ENCODE measurements at regions not wholly inside any gene's neighbourhood (a gene's known extent, or its start where the extent isn't known, plus 50 kb on each side); places are given as distances from the start of the nearest gene placed in this dataset.

GRCh38 chr4:53734182-53734581 lies 142.9 kb upstream of the LNX1 start:
- no peak for FAIRE-seq
- DNase-seq (ENCODE audit: insufficient read length, low spot score) = no peak
- TF ChIP-seq POLR2A (IDR thresholded peaks at IDR 0.05; ENCODE audit: low read depth, low read length) = no peak

GRCh38 chr4:53732661-53733060 lies 141.4 kb upstream of the LNX1 start:
- DNase-seq (ENCODE audit: insufficient read length, low spot score) = no peak
- no peak for TF ChIP-seq POLR2A (IDR thresholded peaks at IDR 0.05; ENCODE audit: low read depth, low read length)
- FAIRE-seq = no peak

DNA sequence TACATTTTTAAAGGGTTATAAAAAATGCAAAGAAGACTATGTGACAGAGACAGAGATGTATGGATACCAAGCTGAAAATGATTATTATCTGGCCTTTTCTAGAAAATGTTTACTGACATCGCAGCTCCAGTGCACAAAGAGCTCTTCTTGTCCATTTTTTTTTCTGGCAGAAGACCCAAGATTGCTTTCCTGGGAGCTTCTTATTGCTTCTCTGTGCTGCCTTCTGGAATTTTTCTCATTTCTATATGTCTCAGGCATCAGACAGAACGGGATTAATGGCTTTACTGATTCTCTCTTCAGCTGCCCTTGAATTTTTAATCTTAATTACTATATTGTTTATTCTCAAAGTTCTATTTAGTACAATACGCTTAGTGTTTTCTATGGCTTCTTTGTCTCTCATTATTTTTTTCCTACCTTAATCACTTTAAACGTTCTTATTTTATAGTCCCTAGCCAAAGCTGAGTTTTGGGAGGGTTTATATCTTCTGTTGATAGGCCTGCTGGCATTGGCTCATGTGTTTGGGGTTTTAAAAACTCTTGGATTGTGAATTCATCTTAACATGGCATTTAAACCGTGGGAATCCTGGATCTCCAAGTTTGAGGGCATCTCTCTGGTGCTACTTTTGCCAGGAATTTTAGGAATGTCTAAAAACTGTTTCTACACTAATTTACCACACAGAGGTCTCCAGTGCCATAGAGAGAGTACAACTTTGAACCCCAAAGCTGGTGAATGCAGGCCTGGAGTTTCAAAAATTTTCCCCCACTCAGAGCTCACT lies 138.9 kb upstream of the LNX1 start:
- DNase-seq (ENCODE audit: insufficient read length, low spot score) = no peak
- TF ChIP-seq POLR2A (IDR thresholded peaks at IDR 0.05; ENCODE audit: low read depth, low read length) = no peak
- FAIRE-seq = no peak

DNA sequence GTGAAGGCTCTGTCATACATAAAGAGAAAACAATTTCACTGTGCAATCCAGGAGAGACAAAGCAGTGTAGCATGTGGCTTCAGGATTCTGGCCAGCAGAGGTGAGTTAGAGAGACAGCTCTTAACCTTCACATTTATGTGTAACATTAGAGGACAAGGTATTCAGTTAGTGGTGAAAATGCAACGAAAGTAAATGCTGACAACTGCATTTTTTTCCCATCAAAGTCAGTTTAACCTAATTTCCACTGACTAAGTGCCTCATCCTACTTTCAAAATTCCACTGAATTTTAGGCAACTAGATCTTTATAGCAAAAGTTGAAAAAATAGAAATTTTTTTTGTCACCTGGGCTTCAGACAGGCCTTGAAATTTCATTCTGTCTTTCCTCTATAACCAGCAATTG lies 130.8 kb upstream of the LNX1 start:
- DNase-seq (ENCODE audit: insufficient read length, low spot score) (no peak), FAIRE-seq (no peak)
- TF ChIP-seq POLR2A (IDR thresholded peaks at IDR 0.05; ENCODE audit: low read depth, low read length) = no peak

DNA sequence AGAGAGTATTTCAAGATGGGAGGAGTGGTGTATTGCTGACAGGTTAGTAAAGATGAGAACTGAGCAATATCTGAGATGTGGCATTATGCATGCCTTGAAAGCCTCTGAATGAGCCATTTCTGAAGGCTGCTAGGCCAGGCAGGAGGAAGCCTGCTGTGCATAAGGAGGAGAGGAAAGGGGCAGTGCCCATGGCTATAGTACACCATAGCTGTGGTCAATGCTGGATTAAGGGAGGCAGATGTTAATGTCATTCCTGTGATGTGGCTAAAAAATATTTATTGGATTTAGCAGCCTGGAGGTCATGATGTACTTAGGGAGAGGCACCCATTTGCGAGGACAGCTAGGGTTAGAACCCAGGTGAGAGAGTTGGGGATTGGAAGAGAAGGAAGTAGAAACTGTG lies 130.0 kb upstream of the LNX1 start:
- no peak for TF ChIP-seq POLR2A (IDR thresholded peaks at IDR 0.05; ENCODE audit: low read depth, low read length)
- DNase-seq (ENCODE audit: insufficient read length, low spot score) (no peak), FAIRE-seq (no peak)

- no peak for TF ChIP-seq POLR2A (IDR thresholded peaks at IDR 0.05; ENCODE audit: low read depth, low read length)
- no peak for DNase-seq (ENCODE audit: insufficient read length, low spot score)
- FAIRE-seq = no peak
These were observed 129.5 kb upstream of the LNX1 start for GRCh38 chr4:53720776-53721175.

GRCh38 chr4:53717064-53717549 lies 125.8 kb upstream of the LNX1 start:
- DNase-seq (ENCODE audit: insufficient read length, low spot score) (no peak), FAIRE-seq (no peak)
- no peak for TF ChIP-seq POLR2A (IDR thresholded peaks at IDR 0.05; ENCODE audit: low read depth, low read length)

DNA sequence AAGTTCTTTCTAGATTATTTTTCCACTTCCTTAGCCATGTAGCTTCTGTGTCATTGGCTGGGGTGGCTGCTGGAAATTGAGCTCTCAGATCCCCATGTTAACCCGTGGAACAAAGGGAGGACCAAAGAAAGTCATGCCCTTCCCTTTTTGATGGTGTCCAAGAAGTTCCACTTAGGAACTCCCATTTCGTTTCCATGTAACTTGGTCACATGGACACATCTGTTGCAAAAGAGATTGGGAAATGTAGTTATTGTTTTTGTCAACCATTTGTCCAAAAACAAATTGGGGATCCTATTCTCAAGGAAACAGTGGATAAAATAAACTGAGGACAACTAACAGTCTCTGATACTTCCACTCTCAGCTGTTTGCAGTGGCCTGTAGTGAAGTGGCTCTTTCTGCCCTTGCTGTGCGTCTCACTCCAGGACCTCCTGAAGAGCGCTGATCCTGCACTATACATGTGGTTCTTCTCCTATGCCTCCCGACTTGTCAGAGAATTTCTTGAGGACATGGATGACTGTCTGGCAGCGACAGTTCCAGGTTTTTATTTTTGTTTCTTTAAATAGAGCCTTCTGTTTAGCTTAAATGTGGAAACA lies 125.3 kb upstream of the LNX1 start:
- FAIRE-seq (no peak), DNase-seq (ENCODE audit: insufficient read length, low spot score) (no peak)
- no peak for TF ChIP-seq POLR2A (IDR thresholded peaks at IDR 0.05; ENCODE audit: low read depth, low read length)

DNA sequence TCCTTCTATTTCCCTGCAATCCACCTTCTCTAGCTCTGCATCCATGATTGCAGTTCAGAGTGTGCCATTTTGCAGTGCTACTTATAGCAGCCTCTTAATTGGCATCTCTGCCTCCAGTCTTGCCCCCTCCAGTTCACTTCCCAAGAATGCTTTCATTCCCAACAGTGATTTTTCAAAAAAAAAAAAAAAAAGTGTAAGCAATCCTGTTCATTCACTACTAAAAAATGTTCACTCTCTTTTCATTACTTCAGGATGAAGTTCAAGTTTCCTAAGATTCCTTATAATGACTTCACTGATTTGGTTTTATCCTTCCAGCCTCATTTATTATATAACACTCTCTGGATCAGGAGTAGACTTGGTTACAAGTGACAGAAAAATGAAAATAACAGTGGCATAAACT lies 124.7 kb upstream of the LNX1 start:
- no peak for FAIRE-seq
- TF ChIP-seq POLR2A (IDR thresholded peaks at IDR 0.05; ENCODE audit: low read depth, low read length) = no peak
- no peak for DNase-seq (ENCODE audit: insufficient read length, low spot score)

DNA sequence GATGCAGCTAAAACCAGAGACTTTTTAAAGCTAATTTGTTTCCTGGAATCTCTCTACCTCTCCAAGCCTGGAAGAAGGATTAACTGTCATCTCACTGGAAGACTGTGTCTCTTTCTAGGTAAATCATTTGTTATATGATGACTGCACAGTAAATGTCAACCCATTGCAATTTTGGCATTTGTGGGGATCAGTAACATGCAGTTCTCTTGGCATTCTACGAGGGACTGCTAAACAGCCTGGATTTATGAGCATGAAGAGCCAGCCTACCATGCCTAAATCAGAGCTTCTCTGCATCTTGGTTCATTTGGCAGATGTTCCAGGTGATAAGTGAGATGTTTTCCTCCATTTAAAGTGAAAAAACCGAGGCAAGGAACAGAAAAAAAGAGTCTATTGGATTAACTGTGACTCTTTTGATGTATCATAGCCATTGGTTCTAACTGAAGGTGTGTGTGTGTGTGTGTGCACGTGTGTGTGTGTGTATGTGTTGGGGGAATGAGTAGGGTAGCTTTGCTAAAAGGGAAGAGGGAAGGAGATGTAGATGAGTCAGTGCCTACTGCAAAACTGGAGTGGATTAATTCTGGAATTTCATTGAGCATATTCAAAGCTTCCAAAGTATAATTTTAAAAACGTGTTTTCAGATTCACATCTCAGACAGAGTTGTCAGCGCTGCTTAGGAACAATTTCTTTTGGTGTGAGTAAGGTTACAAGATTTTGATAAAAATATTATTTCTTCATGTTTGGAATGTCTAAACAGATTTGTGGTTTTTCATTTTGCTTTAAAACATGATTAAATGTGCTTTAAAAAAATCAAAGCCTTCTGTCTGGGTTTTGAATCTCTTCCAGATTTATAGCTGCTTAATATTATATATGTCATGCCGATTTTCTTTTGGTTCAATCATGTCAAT lies 123.2 kb upstream of the LNX1 start:
- TF ChIP-seq POLR2A (IDR thresholded peaks at IDR 0.05; ENCODE audit: low read depth, low read length) = no peak
- DNase-seq (ENCODE audit: insufficient read length, low spot score) (no peak), FAIRE-seq (no peak)

DNA sequence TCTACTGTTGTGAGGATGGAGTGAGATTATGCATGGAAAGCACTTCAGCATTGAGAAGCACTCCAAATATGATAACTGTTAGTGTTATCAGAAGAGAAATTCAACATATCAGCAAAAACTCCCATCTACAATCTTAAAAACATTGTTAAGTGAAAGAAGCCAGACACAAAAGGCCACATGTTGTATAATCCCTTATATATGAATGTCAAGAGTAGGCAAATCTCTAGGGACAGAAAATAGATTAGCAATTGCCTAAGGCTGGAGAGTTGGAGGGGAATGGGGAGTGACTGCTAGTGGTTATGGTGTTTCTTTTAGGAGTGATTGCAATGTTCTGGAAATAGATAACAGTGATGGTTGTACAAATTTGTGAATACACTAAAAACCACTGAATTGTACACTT lies 122.5 kb upstream of the LNX1 start:
- no peak for TF ChIP-seq POLR2A (IDR thresholded peaks at IDR 0.05; ENCODE audit: low read depth, low read length)
- no peak for FAIRE-seq

GRCh38 chr4:53713296-53713695 lies 122.0 kb upstream of the LNX1 start:
- TF ChIP-seq POLR2A (IDR thresholded peaks at IDR 0.05; ENCODE audit: low read depth, low read length) = no peak
- DNase-seq (ENCODE audit: insufficient read length, low spot score) (no peak), FAIRE-seq (no peak)

More for the DNA sequence above, 122.5 kb upstream of the LNX1 start:
- no peak for DNase-seq (ENCODE audit: insufficient read length, low spot score)

DNA sequence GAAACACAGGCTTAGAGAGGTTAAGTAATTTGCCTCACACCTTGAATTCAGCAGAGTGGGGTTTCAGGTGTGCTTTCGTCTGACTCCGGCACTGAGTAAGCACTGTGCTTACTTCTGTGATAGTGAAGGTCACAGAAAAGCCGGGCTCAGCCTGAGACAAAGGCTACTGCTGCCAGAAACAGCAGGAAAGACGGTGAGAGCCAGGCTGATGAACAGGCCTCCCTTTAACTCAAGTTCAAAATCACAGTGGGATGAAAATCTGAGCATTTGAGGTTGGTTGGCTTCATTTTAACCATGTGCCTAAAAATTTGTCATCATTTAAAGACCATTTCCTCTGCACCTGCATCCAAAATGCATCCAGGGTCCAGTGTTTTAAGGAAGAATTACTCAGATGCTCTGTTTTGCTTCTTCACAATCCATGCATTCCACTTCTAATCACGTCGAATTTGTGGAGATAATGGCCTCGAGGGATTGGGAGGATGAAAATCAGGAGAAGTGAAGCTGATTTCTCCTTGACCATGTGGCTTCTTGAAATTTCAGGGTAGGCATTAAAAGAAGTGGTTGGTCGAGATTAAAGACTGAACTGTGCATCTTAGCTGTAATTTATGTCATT lies 121.2 kb upstream of the LNX1 start:
- FAIRE-seq (no peak), DNase-seq (ENCODE audit: insufficient read length, low spot score) (no peak)
- TF ChIP-seq POLR2A (IDR thresholded peaks at IDR 0.05; ENCODE audit: low read depth, low read length) = no peak

DNA sequence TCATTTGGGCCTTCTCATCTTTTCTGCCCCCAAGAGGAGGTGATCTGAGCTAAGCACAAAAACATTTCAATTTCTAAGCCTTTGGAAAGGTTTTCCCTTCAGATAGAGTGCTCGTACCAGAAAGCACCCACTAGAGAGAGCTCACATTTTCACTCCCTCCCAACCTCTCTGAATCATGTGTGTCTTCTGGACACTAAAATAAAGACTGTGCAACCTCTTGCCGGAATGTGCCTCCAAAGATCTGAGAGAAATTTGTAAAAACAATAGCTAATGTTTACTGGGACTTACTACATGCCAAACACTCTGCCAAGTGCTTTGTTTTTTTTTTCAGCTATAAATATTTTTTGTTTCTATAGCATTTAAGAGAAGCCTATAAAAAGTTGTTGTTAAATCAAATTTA lies 120.6 kb upstream of the LNX1 start:
- no peak for FAIRE-seq
- DNase-seq (ENCODE audit: insufficient read length, low spot score) = no peak
- TF ChIP-seq POLR2A (IDR thresholded peaks at IDR 0.05; ENCODE audit: low read depth, low read length) = no peak
